Hypothalamus (tissue), 51 donors: ENCODE measurements at regions not wholly inside any gene's neighbourhood (a gene's known extent, or its start where the extent isn't known, plus 50 kb on each side); places are given as distances from the start of the nearest gene placed in this dataset.
"Not testable (repeated sequence)": the region's sequence is repeated elsewhere in the genome, so short reads cannot be mapped to it uniquely, and the experiment has no call there.

Experiments
- DNase-seq, 51 donors: peaks; one replicate each; lab custom pipeline; 2025; lab: John Stamatoyannopoulos, UW

DNA sequence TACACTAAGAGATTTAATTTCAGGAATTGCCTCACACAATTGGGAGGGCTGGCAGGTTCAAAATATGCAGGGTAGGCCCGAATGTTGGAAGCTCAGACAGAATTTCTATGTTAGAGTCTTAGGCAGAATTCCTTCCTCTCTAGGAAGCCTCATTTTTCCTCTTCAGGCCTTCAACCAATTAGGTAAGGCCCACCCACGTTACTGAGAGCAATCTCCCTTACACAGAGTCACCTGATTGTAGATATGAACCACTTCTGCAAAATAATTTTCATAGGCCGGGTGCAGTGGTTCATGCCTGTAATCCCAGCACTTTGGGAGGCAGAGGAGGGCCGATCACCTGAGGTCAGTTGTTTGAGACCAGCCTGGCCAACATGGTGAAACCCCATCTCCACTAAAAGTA, 50.2 kb upstream of the HIVEP1 start:
- DNase-seq: no peak

GRCh38 chr6:11960909-11961779, 51.0 kb upstream of the HIVEP1 start:
- DNase-seq: no peak

DNA sequence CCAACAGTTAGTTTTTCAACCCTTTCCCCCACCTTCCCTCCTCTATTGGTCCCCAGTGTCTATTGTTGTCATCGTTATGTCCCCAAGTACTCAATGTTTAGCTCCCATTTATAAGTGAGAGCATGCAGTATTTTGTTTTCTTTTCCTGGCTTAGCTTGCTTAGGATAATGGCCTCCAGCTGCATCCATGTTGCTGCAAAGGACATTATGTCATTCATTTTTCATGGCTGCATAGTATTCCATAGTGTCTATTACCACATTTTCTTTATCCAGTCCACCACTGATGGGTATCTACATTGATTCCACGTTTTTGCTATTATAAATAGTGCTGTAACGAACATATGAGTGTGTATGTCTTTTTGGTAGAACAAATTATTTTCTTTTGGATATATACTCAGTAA, 55.3 kb upstream of the HIVEP1 start:
- DNase-seq: no peak

DNA sequence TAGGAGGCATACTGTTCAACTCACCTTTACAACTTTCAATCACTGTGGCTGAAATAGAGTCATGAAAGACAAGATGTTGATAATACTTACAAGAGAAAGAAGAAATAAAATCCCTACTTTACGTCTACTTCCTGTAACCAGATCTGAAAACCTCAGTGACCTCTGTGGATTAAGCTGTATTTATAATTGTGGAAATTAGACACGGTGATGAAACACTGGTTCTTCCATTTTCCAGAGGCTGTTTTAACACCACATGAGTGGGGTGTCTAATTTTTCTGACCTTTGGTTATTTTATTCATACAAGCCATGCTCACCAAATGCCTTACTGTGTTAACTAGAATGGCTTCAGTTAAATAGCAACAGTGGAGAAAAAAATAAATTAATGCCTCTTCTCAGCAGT, 58.5 kb upstream of the HIVEP1 start:
- DNase-seq: no peak

- DNase-seq: no peak
Measured at GRCh38 chr6:11952316-11952715, 59.8 kb upstream of the HIVEP1 start.

GRCh38 chr6:11951868-11952267, 60.2 kb upstream of the HIVEP1 start:
- no peak for DNase-seq

DNA sequence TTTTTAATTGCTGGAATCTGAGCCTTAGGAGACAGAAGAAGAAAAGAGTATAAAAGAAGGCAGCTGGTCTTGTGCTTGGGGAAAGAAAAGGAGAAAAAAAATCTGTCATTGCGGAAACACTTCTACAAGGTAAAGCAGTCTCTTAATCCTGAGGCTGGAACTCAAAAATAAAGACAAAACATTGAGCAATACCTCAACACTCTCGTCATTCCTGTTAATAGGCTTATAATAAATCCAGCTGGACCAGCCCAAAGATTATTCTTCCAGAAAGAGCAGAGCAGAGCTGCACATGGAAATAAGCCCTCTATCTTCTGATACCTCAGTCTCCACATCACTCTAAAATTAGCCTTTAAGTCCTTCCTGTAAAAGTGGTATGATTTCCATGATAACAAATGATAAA, 62.0 kb upstream of the HIVEP1 start:
- no peak for DNase-seq

GRCh38 chr6:11947575-11947974, 64.5 kb upstream of the HIVEP1 start:
- no peak for DNase-seq

DNA sequence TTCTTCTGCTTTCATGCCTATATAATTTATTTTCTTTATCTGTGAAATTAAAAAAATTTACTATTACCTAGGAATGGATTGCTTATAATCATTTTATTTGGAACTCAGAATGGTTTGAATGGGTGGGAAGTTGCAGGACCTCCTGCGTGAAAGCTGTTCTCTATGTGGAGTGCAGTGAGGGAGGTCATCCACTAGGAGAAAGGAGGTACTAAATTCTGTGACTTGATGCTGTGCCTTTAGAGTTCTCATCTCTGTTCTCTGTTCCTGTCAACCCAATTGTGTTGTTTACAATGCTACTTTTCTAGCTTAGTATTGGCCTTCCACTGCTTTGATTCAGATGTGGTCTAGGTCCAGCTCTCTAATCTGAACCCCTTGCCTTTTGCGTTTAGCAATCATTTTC, 65.0 kb upstream of the HIVEP1 start:
- DNase-seq: no peak

DNA sequence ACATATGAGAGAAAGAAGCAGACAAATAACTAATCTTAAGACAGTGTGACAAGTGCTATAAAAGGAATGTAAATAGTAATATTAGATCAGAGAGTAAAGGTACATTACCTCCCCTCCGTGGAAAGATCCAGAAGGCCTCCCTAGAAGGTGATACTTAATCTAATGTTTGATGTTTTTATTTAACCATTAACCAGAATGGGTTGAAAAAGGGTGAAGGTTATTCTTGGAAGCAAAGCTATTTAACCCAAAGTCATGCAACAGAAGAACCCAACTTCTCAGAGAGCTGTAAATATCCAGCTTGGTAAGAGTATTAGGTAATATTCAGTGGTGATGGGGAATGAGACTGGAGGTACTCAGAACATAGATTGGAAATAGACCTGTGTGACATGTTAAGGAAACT, 68.0 kb upstream of the HIVEP1 start:
- DNase-seq: no peak

GRCh38 chr6:11943060-11943459, 69.1 kb upstream of the HIVEP1 start:
- DNase-seq: no peak

GRCh38 chr6:11942185-11942864, 69.8 kb upstream of the HIVEP1 start:
- no peak for DNase-seq

DNA sequence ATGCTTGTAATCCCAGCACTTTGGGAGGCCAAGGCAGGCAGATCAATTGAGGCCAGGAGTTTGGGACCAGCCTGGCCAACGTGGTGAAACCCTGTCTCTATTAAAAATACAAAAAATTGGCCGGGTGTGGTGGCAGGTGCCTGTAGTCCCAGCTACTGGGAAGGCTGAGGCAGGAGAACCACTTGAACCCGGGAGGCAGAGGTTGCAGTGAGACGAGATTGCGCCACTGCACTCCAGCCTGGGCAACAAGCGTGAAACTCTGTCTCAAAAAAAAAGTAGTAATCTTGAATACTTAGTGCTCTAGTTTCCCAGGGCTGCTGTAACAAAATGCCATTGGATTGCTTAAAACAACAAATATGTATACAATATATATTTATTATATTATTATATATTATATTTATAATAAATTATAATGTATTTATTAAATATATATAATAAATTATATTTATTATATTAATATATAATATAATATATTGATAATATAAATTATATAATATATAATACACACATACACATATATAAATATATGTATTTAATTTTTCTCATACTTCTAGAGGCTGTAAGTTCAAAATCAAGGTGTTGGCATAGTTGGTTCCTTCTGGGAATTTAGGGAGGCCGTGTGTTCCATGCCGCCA, 71.5 kb upstream of the HIVEP1 start:
- not testable (repeated sequence) for DNase-seq

DNA sequence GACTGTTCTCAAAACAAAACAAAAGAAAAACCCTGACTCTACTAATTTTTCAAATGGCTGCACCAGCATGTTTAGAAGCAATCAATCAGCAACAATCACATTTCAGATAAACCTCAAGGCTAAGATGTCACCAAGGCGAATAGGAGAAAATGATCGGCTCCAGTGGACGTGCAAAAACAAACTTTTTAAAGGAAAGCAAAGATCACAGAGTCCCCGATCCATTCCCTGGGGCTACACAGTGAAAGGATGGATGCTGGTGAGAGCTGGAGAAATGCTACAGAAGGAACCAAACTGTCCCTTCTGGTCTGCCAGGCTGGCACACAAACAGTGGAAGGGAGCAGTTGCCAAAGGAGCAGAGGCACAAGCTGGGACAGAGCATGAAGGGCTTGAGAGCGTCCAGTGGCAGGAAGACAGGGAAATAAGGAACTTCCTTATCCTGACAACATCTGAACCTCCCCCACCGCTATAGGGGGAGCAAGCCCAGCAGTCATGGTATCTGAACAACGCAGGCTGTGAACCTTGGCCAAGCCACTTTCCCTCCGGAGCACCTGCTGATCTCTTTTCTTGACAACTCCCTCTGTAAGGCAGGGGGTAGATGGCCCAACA, 73.7 kb upstream of the HIVEP1 start:
- peak in 2 of 51 donors; percentile 13 to 15 for DNase-seq

DNA sequence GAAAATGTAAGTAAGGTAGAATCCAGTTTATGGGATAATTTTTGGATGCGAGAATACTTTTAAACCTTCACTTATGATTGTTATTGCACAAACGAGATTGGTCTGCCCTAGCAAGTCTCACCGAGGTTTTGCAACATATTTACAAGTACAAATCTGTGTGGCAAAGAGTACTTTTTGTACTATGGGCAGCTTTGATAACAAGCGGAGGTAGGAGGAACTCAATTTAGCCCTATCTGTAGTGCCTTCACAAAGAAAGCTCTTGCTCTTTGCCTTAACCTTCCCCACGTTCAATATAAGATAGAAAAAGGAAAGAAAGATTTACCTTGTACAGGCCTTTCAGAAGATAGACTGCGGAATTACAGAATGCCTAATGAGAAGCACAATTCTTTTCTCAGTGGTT, 77.5 kb upstream of the HIVEP1 start:
- DNase-seq: no peak

DNA sequence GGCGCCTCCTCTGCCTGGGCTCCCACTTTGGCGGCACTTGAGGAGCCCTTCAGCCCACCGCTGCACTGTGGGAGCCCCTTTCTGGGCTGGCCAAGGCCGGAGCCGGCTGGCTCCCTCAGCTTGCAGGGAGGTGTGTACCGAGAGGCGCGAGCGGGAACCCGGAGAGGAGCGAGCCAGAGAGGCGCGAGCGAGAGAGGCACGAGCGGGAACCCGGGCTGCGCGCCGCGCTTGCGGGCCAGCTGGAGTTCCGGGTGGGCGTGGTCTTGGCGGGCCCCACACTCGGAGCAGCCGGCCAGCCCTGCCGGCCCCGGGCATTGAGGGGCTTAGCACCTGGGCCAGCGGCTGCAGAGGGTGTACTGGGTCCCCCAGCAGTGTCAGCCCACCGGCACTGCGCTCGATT, 79.2 kb upstream of the HIVEP1 start:
- not testable (repeated sequence) for DNase-seq

DNA sequence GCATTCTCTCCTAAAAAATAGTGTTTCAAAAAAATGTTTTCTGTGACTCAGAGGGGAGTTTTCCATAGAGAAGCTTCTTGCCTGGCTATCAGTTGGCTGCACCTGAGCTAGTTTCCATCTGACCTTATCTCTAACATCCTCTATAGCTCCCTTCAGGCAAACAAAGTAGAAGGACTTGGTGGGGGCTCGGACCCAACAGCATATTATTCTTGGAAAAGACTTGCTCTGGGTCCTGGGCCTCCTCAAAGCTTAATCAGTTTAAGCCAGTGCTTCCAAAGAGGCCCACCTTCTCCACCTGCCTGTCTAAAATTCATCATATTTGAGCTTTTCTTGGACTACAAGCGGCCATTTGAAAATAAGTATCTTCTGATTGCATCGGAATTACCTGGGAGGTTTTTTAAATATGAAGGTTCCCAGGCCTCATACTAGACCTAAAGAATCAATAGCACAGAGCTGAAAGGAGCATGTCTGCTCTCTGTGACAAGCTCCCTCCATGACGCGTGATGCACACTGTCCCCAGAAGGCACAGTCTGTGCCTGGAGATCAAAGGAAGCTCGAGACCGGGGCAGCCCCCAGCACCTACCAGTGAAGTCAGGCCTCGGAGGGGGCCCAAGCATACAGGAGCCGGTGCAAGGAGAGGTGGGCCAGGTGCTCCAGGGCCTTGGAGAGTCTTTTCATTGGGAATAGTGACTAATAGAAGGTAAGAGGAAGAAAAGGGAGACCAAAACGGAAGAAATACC, 80.6 kb upstream of the HIVEP1 start:
- no peak for DNase-seq

- DNase-seq: not testable (repeated sequence)
Measured at GRCh38 chr6:11930834-11931233, 81.3 kb upstream of the HIVEP1 start.

DNA sequence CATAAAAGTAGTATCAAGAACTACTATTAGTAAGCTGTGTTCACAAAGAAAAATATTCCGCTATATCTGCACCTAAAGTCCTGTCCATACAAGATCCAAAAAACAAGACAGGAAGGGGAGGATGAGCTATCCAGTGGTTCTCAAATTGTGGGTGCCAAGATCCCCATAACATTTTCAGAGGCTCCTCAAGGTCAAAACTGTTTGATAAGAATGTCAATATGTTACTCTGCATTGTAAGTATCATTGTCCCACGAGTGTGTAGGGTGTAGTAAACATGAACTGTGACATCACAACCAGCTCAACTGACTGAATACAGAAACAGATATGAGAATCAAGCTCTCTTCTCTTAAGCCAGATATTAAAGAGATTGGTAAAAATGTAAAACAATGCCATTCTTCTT, 81.9 kb upstream of the HIVEP1 start:
- DNase-seq: no peak

GRCh38 chr6:11929241-11929835, 82.8 kb upstream of the HIVEP1 start:
- no peak for DNase-seq
